GM12878 (cell line): ENCODE measurements at regions not wholly inside any gene's neighbourhood (a gene's known extent, or its start where the extent isn't known, plus 50 kb on each side); places are given as distances from the start of the nearest gene placed in this dataset.

Experiments used
- ATAC-seq: fragments of 200-7000 bp; cut with Tn5 transposase; 3 replicates; pipeline ENCODE4 v1.9.1; 2020; ENCODE audit warnings: mild to moderate bottlenecking, moderate library complexity
- BruUV-seq: library from RNA; stranded (reverse); fragments of 400-500 nt; replicated peaks from 2 replicates; lab custom pipeline; 2021; lab: Mats Ljungman, UMichigan
- CTCF ChIA-PET: fragments of 300-600 bp; sonication (Branson Sonifier 250); formaldehyde crosslinking; extraction: SDS; loops from one replicate; lab custom pipeline; 2021; ENCODE audit warnings: inconsistent platforms; lab: Yijun Ruan, JAX
- POLR2A ChIA-PET: fragments of 350-600 bp; formaldehyde crosslinking; extraction: SDS; loops from one replicate; lab custom pipeline; 2021; ENCODE audit warnings: inconsistent platforms; lab: Charles Lee
- RAD21 ChIA-PET: fragments of 300-600 bp; sonication (Branson Sonifier 250); formaldehyde crosslinking; loops from one replicate; lab custom pipeline; 2023; ENCODE audit warnings: antibody characterized with exemption; ENCODE audit not compliant: unreplicated experiment; lab: Charles Lee
- SMC1A ChIA-PET: fragments of 300-600 bp; sonication (Branson Sonifier 250); formaldehyde crosslinking; loops from one replicate; lab custom pipeline; 2023; ENCODE audit not compliant: unreplicated experiment, uncharacterized antibody; lab: Charles Lee
- DNase-seq: peaks from one replicate; pipeline ENCODE4 v3.0.0-alpha.2; 2011; ENCODE audit warnings: low read depth, low spot score
- FAIRE-seq: peaks from 3 replicates; lab custom pipeline; 2011; peaks lifted over from hg19 to GRCh38; lab: Jason Lieb, UNC
- H2AFZ ChIP-seq: 2 replicates; pipeline ENCODE4 v1.6.0; 2011; ENCODE audit warnings: low read depth, low read length, control low read depth; ENCODE audit not compliant: control insufficient read depth
- H3K27ac ChIP-seq: 2 replicates; pipeline ENCODE4 v1.5.1; 2011; ENCODE audit warnings: control low read depth; ENCODE audit not compliant: control insufficient read depth, insufficient read depth
- H3K27me3 ChIP-seq, 2 experiments: replicated peaks in 1 of 2; 2 replicates each; pipeline versions ENCODE4 v1.6.0 to v1.6.1; 2011; ENCODE audit warnings: low read length in 1 of 2; ENCODE audit not compliant: control insufficient read depth in 2 of 2, insufficient read depth in 2 of 2
- H3K36me3 ChIP-seq, 2 experiments: 2 replicates each; pipeline ENCODE4 v1.5.1; 2011; ENCODE audit warnings: low read length in 1 of 2; ENCODE audit not compliant: control insufficient read depth in 2 of 2, insufficient read depth in 2 of 2
- H3K4me1 ChIP-seq: 2 replicates; pipeline ENCODE4 v1.6.1; 2011; ENCODE audit warnings: mild to moderate bottlenecking, low read length, moderate library complexity, mixed read lengths; ENCODE audit not compliant: control insufficient read depth, insufficient read depth
- H3K4me2 ChIP-seq: 2 replicates; pipeline ENCODE4 v1.6.0; 2011; ENCODE audit warnings: control low read depth; ENCODE audit not compliant: control insufficient read depth, insufficient read depth
- H3K4me3 ChIP-seq: fragments of 200-600 bp; sonication (generic); 2 replicates; pipeline ENCODE4 v1.5.1; 2016
- H3K79me2 ChIP-seq: 2 replicates; pipeline ENCODE4 v1.6.0; 2011; ENCODE audit warnings: low read length; ENCODE audit not compliant: control insufficient read depth, insufficient read depth
- H3K9ac ChIP-seq: 2 replicates; pipeline ENCODE4 v1.8.0; 2011; ENCODE audit warnings: low read length, control low read depth, mixed read lengths; ENCODE audit not compliant: control insufficient read depth, insufficient read depth
- H3K9me3 ChIP-seq: replicated peaks from 3 replicates; pipeline ENCODE4 v1.5.1; 2011; ENCODE audit warnings: mild to moderate bottlenecking, low read length; ENCODE audit not compliant: control insufficient read depth, insufficient read depth
- H4K20me1 ChIP-seq: 2 replicates; pipeline ENCODE4 v1.6.0; 2011; ENCODE audit not compliant: control insufficient read depth, insufficient read depth
- BMI1 ChIP-seq: fragments of 450-650 bp; IDR thresholded peaks from 2 replicates; pipeline ENCODE4 v1.6.1; 2016; ENCODE audit warnings: mild to moderate bottlenecking, moderate library complexity, borderline replicate concordance
- CHD2 ChIP-seq: IDR thresholded peaks from 2 replicates; pipeline ENCODE4 v1.6.1; 2011; ENCODE audit warnings: low read depth, low read length, improper control_type of control experiment, borderline replicate concordance
- EGR1 ChIP-seq, 2 experiments: IDR thresholded peaks; 1 replicate in 1 of 2; 2 replicates in 1 of 2; pipeline ENCODE4 v1.6.1; 2011 to 2012; ENCODE audit warnings: low read depth in 2 of 2, low read length in 2 of 2, borderline replicate concordance in 1 of 2, mild to moderate bottlenecking in 1 of 2, moderate library complexity in 1 of 2
- EP300 ChIP-seq, 2 experiments: fragments of 150-350 bp in 1 of 2; IDR thresholded peaks; 2 replicates each; pipeline ENCODE4 v1.6.1; 2011 to 2012; ENCODE audit warnings: low read depth in 2 of 2, low read length in 2 of 2, borderline replicate concordance in 1 of 2, improper control_type of control experiment in 1 of 2, inconsistent platforms in 1 of 2; ENCODE audit not compliant: control insufficient read depth in 1 of 2
- ETV6 ChIP-seq, 2 experiments: fragments of 450-650 bp in 1 of 2; IDR thresholded peaks in 1 of 2; conservative IDR thresholded peaks in 1 of 2; 2 replicates each; pipeline ENCODE4 v1.6.1; 2014; ENCODE audit warnings: antibody characterized with exemption in 1 of 2, borderline replicate concordance in 1 of 2, low read depth in 1 of 2, mild to moderate bottlenecking in 1 of 2, moderate library complexity in 1 of 2
- FOXK2 ChIP-seq: fragments of 450-650 bp; IDR thresholded peaks from 2 replicates; pipeline ENCODE4 v1.6.1; 2017; ENCODE audit warnings: mild to moderate bottlenecking, moderate library complexity
- MEF2A ChIP-seq: IDR thresholded peaks from 2 replicates; pipeline ENCODE4 v1.6.1; 2011; ENCODE audit warnings: low read depth, mild to moderate bottlenecking, low read length, moderate library complexity; ENCODE audit not compliant: insufficient read depth
- NFIC ChIP-seq: IDR thresholded peaks from 2 replicates; pipeline ENCODE4 v1.6.1; 2012; ENCODE audit warnings: low read depth, mild to moderate bottlenecking, inconsistent platforms, low read length, moderate library complexity
- PAX8 ChIP-seq: fragments of 450-650 bp; IDR thresholded peaks from 2 replicates; pipeline ENCODE4 v1.6.1; 2017; ENCODE audit warnings: mild to moderate bottlenecking, moderate library complexity
- RCOR1 ChIP-seq: conservative IDR thresholded peaks from 2 replicates; pipeline ENCODE4 v1.6.1; 2012; ENCODE audit warnings: low read depth, low read length, improper control_type of control experiment
- RFX5 ChIP-seq: IDR thresholded peaks from 2 replicates; pipeline ENCODE4 v1.6.1; 2011; ENCODE audit warnings: low read depth, low read length, improper control_type of control experiment
- SP1 ChIP-seq: IDR thresholded peaks from one replicate; pipeline ENCODE4 v1.6.1; 2011; ENCODE audit warnings: low read depth, low read length
- TCF12 ChIP-seq: IDR thresholded peaks from 2 replicates; pipeline ENCODE4 v1.6.1; 2011; ENCODE audit warnings: low read depth, mild to moderate bottlenecking, low read length
- ZNF24 ChIP-seq: fragments of 450-650 bp; IDR thresholded peaks from 2 replicates; pipeline ENCODE4 v1.6.1; 2017; ENCODE audit warnings: antibody characterized with exemption, mild to moderate bottlenecking
- ZNF622 ChIP-seq: fragments of 450-650 bp; IDR thresholded peaks from 2 replicates; pipeline ENCODE4 v1.6.1; 2017; ENCODE audit warnings: mild to moderate bottlenecking, inconsistent platforms
- WGBS: methylation state at CpG from one replicate; pipeline ENCODE4 v1.1.6; 2016; ENCODE audit warnings: low lambda C conversion rate; ENCODE audit not compliant: insufficient replicate concordance, insufficient coverage; ENCODE audit errors: missing lambda C conversion rate; 5-methylcytosine and 5-hydroxymethylcytosine counted together
- in situ Hi-C: fragments of 300-500 bp; cut with MboI; formaldehyde crosslinking; loops from 9 replicates; pipeline ENCODE4 v1.14.3; 2018; ENCODE audit warnings: mixed read lengths
- intact Hi-C: fragments of 100-400 bp; cut with micrococcal nuclease; formaldehyde crosslinking; loops from one replicate; pipeline ENCODE4 v1.14.2; 2022; ENCODE audit not compliant: unreplicated experiment
- TF ChIP-seq, protein P1 (sequence below): fragments of 450-650 bp; conservative IDR thresholded peaks from 2 replicates; pipeline ENCODE4 v1.6.1; 2017; ENCODE audit warnings: mild to moderate bottlenecking, moderate library complexity
- TF ChIP-seq, protein P2 (sequence below): IDR thresholded peaks from 2 replicates; pipeline ENCODE4 v1.6.1; 2012; ENCODE audit warnings: low read length, inconsistent platforms

DNA sequence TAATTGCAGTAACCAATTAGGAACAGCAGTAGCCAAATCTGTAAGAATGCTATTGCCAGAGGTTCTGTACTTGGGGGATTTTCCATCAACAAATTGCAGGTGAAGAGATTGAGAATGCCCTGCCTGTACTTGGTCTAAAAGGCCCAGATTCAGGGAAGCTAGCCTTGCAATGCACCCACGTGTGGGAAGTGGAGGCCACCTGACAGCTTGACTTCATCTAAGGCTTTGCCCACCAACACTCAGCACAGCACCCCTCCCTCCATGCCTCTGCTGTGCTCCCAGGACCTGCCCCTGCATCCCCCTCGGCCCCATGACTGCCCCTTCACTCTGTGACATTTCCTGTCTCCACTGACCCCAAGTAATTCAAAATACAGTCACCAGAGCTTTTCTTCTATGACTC is 79.1 kb upstream of the CDH5 start:
- no peak overlapping the region for H3K4me2 ChIP-seq
- WGBS, result 0% methylated on average over 2 of the region's 2 CpGs
- SMC1A ChIA-PET, result no interaction called here
- no peak overlapping the region for H3K9ac ChIP-seq
- H3K36me3 ChIP-seq, result no peaks in the 10 kb centered on the region
- H3K4me1 ChIP-seq, result no peaks in the 10 kb centered on the region
- no peaks in the 10 kb centered on the region for H3K27me3 ChIP-seq
- no peaks in the 10 kb centered on the region for H3K9me3 ChIP-seq
- no peak overlapping the region for H3K27ac ChIP-seq
- H3K4me3 ChIP-seq, result no peak overlapping the region
- no peak for TF ChIP-seq EGR1 (IDR thresholded peaks at IDR 0.05; ENCODE audit: borderline replicate concordance in 1 of 2, low read depth in 2 of 2, low read length in 2 of 2)
- TF ChIP-seq SP1, result no peak
- TF ChIP-seq FOXK2, result no peak
- TF ChIP-seq ZNF24, result no peak
- H4K20me1 ChIP-seq, result no peaks in the 10 kb centered on the region; the same call in 1 of the 2 replicates
- RAD21 ChIA-PET, result no interaction called here
- no peak overlapping the region for H2AFZ ChIP-seq
- DNase-seq, result no peak
- in situ Hi-C loops, result no loop called here
- POLR2A ChIA-PET, result no interaction called here
- no peak for FAIRE-seq
- CTCF ChIA-PET, result no interaction called here
- no peak for ATAC-seq
- no TSS peak for BruUV-seq
- H3K79me2 ChIP-seq, result no peaks in the 10 kb centered on the region
- intact Hi-C loops, result no loop called here

DNA sequence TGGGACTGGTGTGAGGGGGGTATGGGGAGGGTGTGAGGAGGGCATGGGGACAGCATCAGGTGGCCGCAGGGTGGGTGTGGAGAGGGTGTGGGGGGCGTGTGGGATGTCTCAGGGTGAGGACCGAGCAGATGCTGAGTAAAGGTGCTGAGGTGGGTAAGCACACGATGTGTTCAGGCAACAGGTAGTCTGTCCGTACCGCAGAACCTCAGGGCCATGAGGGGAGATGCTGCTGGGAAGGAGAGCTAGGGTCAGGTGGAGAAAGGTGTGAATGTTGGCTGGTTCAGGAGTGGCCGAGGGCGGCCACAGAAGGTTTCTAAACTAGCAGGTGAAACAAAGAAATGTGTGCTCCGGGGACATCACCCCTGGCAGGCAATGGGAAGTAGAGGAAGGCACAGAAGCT is 80.0 kb upstream of the CDH5 start:
- ATAC-seq (no peak), DNase-seq (no peak), FAIRE-seq (no peak)
- SMC1A ChIA-PET, result no interaction called here
- no TSS peak for BruUV-seq
- Histone ChIP-seq H3K9ac (no peak overlapping the region), H3K79me2 (no peaks in the 10 kb centered on the region), H4K20me1 (no peaks in the 10 kb centered on the region), H3K4me2 (no peak overlapping the region), H2AFZ (no peak overlapping the region), H3K36me3 (no peaks in the 10 kb centered on the region), H3K9me3 (no peaks in the 10 kb centered on the region), H3K4me3 (no peak overlapping the region), H3K27ac (no peak overlapping the region), H3K27me3 (no peaks in the 10 kb centered on the region), H3K4me1 (no peaks in the 10 kb centered on the region)
- in situ Hi-C loops, result no loop called here
- intact Hi-C loops, result no loop called here
- CTCF ChIA-PET, result no interaction called here
- POLR2A ChIA-PET, result no interaction called here
- WGBS, result 42% methylated on average over 9 of the region's 9 CpGs
- RAD21 ChIA-PET, result no interaction called here
- TF ChIP-seq NFIC (no peak), MEF2A (no peak), BMI1 (no peak), ZNF622 (no peak), RCOR1 (no peak), ETV6 (conservative IDR thresholded peaks at IDR 0.05 in 1 of 2, IDR thresholded peaks at IDR 0.05 in 1 of 2; ENCODE audit: borderline replicate concordance in 1 of 2, low read depth in 1 of 2) (no peak), TCF12 (no peak), PAX8 (no peak), CHD2 (no peak), RFX5 (no peak), EP300 (IDR thresholded peaks at IDR 0.05; ENCODE audit: borderline replicate concordance in 1 of 2, control insufficient read depth in 1 of 2, low read depth in 2 of 2, low read length in 2 of 2) (no peak)
- TF ChIP-seq, protein P1, sequence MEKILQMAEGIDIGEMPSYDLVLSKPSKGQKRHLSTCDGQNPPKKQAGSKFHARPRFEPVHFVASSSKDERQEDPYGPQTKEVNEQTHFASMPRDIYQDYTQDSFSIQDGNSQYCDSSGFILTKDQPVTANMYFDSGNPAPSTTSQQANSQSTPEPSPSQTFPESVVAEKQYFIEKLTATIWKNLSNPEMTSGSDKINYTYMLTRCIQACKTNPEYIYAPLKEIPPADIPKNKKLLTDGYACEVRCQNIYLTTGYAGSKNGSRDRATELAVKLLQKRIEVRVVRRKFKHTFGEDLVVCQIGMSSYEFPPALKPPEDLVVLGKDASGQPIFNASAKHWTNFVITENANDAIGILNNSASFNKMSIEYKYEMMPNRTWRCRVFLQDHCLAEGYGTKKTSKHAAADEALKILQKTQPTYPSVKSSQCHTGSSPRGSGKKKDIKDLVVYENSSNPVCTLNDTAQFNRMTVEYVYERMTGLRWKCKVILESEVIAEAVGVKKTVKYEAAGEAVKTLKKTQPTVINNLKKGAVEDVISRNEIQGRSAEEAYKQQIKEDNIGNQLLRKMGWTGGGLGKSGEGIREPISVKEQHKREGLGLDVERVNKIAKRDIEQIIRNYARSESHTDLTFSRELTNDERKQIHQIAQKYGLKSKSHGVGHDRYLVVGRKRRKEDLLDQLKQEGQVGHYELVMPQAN, result no peak
- TF ChIP-seq, protein P2, sequence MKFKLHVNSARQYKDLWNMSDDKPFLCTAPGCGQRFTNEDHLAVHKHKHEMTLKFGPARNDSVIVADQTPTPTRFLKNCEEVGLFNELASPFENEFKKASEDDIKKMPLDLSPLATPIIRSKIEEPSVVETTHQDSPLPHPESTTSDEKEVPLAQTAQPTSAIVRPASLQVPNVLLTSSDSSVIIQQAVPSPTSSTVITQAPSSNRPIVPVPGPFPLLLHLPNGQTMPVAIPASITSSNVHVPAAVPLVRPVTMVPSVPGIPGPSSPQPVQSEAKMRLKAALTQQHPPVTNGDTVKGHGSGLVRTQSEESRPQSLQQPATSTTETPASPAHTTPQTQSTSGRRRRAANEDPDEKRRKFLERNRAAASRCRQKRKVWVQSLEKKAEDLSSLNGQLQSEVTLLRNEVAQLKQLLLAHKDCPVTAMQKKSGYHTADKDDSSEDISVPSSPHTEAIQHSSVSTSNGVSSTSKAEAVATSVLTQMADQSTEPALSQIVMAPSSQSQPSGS, result no peak
